GM23338 (cell line): ENCODE measurements at regions not wholly inside any gene's neighbourhood (a gene's known extent, or its start where the extent isn't known, plus 50 kb on each side); places are given as distances from the start of the nearest gene placed in this dataset.

ENCODE experiments used
- CREB1 ChIP-seq: fragments of 250-450 bp; sonication (Bioruptor Pico); IDR thresholded peaks from 2 replicates; pipeline ENCODE4 v1.5.0; 2020; ENCODE audit warnings: low read depth, mild to moderate bottlenecking, moderate library complexity
- CTCF ChIP-seq, 2 experiments: fragments of 200-600 bp in 1 of 2; sonication (generic) in 1 of 2; conservative IDR thresholded peaks; 2 replicates each; pipeline versions ENCODE4 v1.5.1 to v1.6.1; 2016 to 2017; ENCODE audit warnings: antibody characterized with exemption in 2 of 2, low read depth in 2 of 2, mild to moderate bottlenecking in 2 of 2, moderate library complexity in 1 of 2
- ETS1 ChIP-seq: IDR thresholded peaks from 2 replicates; pipeline ENCODE4 v1.6.1; 2016; ENCODE audit warnings: antibody characterized with exemption
- EZH2 ChIP-seq: fragments of 200-600 bp; sonication (generic); IDR thresholded peaks from one replicate; pipeline ENCODE4 v1.8.0; 2017; ENCODE audit warnings: antibody characterized with exemption, mild to moderate bottlenecking, low read depth; ENCODE audit not compliant: unreplicated experiment
- EZH2phosphoT487 ChIP-seq: fragments of 200-600 bp; sonication (generic); IDR thresholded peaks from one replicate; pipeline ENCODE4 v1.8.1; 2018; ENCODE audit warnings: antibody characterized with exemption; ENCODE audit not compliant: unreplicated experiment
- JUNB ChIP-seq: IDR thresholded peaks from one replicate; pipeline ENCODE4 v1.6.1; 2016; ENCODE audit warnings: antibody characterized with exemption; ENCODE audit not compliant: unreplicated experiment
- NANOG ChIP-seq: IDR thresholded peaks from 2 replicates; pipeline ENCODE4 v1.6.1; 2016; ENCODE audit warnings: antibody characterized with exemption, borderline replicate concordance
- POLR2AphosphoS5 ChIP-seq: IDR thresholded peaks from 2 replicates; pipeline ENCODE4 v1.6.1; 2016; ENCODE audit warnings: antibody characterized with exemption, low read depth
- REST ChIP-seq: IDR thresholded peaks from one replicate; pipeline ENCODE4 v1.6.1; 2018; ENCODE audit warnings: antibody characterized with exemption; ENCODE audit not compliant: unreplicated experiment
- STAT1 ChIP-seq: IDR thresholded peaks from one replicate; pipeline ENCODE4 v1.6.1; 2016; ENCODE audit warnings: antibody characterized with exemption; ENCODE audit not compliant: unreplicated experiment
- ZNF114 ChIP-seq: fragments of 250-450 bp; sonication (Bioruptor Pico); IDR thresholded peaks from 2 replicates; pipeline ENCODE4 v1.5.0; 2020; ENCODE audit warnings: mild to moderate bottlenecking, moderate library complexity
- ZNF331 ChIP-seq: fragments of 250-450 bp; sonication (Bioruptor Pico); IDR thresholded peaks from 2 replicates; pipeline ENCODE4 v1.5.0; 2020; ENCODE audit warnings: low read depth, mild to moderate bottlenecking, moderate library complexity
- ZNF462 ChIP-seq: fragments of 250-450 bp; sonication (Bioruptor Pico); IDR thresholded peaks from 2 replicates; pipeline ENCODE4 v1.5.0; 2020; ENCODE audit warnings: mild to moderate bottlenecking, moderate library complexity

- TF ChIP-seq POLR2AphosphoS5 (no peak), EZH2 (no peak), CTCF (conservative IDR thresholded peaks at IDR 0.05; ENCODE audit: low read depth in 2 of 2) (no peak), JUNB (no peak), REST (no peak), ZNF114 (CRISPR knock-in tag) (no peak), CREB1 (no peak), STAT1 (no peak), ETS1 (no peak), EZH2phosphoT487 (no peak), NANOG (no peak), ZNF462 (no peak), ZNF331 (no peak)
These were observed 201.3 kb upstream of the PUM3 start for GRCh38 chr9:3045153-3045552.
